ENCODE measurements at regions not wholly inside any gene's neighbourhood (a gene's known extent, or its start where the extent isn't known, plus 50 kb on each side); places are given as distances from the start of the nearest gene placed in this dataset.

GRCh38 chr10:44858988-44859387, 52.1 kb upstream of the TMEM72 start:
- Histone ChIP-seq H3K4me1 (ENCODE audit: control insufficient read depth, insufficient read depth, low read length) (no peaks in the 10 kb centered on the region), H3K9me3 (ENCODE audit: control insufficient read depth, low read length) (no peaks in the 10 kb centered on the region), H3K4me3 (ENCODE audit: low read length) (no peak overlapping the region), H3K27ac (ENCODE audit: low read length) (no peak overlapping the region), H3K27me3 (ENCODE audit: control insufficient read depth, insufficient read depth) (no peaks in the 10 kb centered on the region)
- intact Hi-C loops (cut with DNase I): loop anchor here in 2 of 4 donors (2.0 to 10.0 kb wide), 3 partner anchors 472 to 544 kb away; partner anchors contain the start of gene CXCL12 (in 1 of the 2)
- DNase-seq: no peak
- ATAC-seq: no peak

DNA sequence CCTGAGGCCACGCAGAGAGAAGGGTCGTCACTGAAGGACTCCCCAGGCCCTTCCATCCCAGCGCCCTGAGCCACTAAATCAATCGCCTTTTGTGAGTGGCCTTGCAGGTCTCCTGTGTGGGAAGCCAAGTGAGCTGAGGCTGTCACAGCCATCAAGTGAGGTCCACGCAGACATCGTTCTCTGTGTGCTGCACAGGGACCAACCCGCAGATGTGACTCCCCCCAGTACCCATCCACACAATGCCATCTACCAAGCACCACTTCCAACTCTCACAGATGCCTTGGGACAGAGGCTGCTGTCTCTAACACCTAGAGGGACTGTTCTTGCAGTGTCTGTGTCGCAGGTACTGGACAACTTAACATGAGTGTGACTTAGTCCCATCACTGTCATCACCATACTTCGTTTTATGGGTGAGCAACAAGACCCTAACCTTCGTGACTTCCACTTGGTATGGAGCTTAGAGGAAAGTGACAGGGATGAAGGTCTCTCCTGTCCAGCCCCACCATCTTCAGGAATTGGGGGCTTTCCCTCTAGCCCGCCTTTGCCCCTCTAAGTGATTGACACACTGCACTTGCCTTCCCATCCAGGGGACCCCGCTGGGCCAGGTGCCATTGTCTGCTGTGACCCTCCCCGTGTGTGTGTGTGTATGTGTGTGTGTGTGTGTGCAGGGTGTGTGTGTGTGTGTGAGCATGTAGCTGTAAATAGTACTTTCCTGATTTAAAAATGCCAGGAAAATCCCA, 51.4 kb upstream of the TMEM72 start:
- ATAC-seq (no peak), DNase-seq (no peak)
- Histone ChIP-seq H3K4me1 (ENCODE audit: control insufficient read depth, insufficient read depth, low read length) (no peaks in the 10 kb centered on the region), H3K27me3 (ENCODE audit: control insufficient read depth, insufficient read depth) (no peaks in the 10 kb centered on the region), H3K4me3 (ENCODE audit: low read length) (no peak overlapping the region), H3K9me3 (ENCODE audit: control insufficient read depth, low read length) (no peaks in the 10 kb centered on the region), H3K27ac (ENCODE audit: low read length) (no peak overlapping the region)
- 91% methylated on average over 13 of the region's 13 CpGs for WGBS
- intact Hi-C loops (cut with DNase I): loop anchor here (2.0 to 10.0 kb wide), 6 partner anchors 465 to 1187 kb away; partner anchors contain the start of gene CXCL12 (in 2 of the 4)

DNA sequence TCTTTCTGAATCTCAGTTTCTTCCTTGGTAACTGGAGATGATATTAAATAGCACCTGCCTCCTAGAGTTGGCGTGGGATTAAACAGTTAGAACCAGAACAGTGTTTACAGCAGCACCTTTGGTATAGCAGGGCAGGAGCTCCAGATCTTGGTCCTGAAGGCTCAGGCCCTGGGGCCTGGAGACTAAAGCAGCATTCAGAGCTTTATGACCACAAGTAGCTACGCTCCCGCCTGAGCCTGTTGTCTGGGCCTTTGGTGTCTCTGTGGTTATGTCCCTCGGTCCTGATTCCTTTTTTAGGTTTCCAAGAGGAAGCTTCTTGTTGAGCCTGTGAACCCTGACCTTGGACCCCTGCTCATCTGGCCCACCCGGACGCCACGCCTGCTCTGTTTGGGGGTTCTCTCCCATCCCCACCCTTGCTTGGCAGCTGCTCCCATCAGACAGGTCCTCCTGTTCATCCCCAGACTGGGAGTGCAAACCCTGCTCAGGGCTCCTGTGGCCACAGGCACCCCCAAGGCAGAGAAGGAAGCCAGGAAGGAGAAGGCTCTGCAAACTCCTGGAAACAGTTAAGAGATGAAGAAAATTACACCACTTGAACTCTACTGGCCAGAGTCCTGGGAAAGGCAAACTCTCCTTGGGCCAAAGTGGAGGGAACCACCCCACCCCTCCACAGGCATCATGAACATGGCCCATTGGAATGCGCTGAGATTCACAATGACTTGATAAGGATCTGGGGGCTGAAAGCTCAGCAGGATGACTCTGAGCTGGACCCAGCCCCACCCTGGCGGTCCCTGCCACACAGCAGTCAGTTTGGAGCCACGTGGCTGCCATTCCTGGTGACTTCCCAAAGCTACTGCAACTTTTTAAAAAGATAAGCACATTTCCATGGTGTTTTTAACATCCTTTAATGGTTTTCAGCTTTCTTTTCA, 50.1 kb upstream of the TMEM72 start:
- ATAC-seq (peak; percentile 11 to 17), DNase-seq (peak; percentile 45 to 81 (median 65))
- H3K27ac ChIP-seq (ENCODE audit: low read length): no peak overlapping the region
- H3K27me3 ChIP-seq (ENCODE audit: control insufficient read depth, insufficient read depth): no peaks in the 10 kb centered on the region
- no peaks in the 10 kb centered on the region for H3K9me3 ChIP-seq (ENCODE audit: control insufficient read depth, low read length)
- intact Hi-C loops (cut with DNase I): loop anchor here (5.0 to 10.0 kb wide), 3 partner anchors 466 to 1189 kb away; partner anchors contain the start of gene CXCL12 (in 1 of the 4)
- WGBS: 78% methylated on average over 10 of the region's 10 CpGs
- no peak overlapping the region for H3K4me3 ChIP-seq (ENCODE audit: low read length)
- no peaks in the 10 kb centered on the region for H3K4me1 ChIP-seq (ENCODE audit: control insufficient read depth, insufficient read depth, low read length)

Measured in right cardiac atrium (tissue), 5 donors.